ENCODE measurements at regions not wholly inside any gene's neighbourhood (a gene's known extent, or its start where the extent isn't known, plus 50 kb on each side); places are given as distances from the start of the nearest gene placed in this dataset.

GRCh38 chr11:134466610-134467567, 54.8 kb upstream of the B3GAT1 start:
- no peak for ATAC-seq (ENCODE audit: low read depth)
- no peak overlapping the region for H3K27ac Mint-ChIP-seq
- POLR2A ChIA-PET = no interaction called here

DNA sequence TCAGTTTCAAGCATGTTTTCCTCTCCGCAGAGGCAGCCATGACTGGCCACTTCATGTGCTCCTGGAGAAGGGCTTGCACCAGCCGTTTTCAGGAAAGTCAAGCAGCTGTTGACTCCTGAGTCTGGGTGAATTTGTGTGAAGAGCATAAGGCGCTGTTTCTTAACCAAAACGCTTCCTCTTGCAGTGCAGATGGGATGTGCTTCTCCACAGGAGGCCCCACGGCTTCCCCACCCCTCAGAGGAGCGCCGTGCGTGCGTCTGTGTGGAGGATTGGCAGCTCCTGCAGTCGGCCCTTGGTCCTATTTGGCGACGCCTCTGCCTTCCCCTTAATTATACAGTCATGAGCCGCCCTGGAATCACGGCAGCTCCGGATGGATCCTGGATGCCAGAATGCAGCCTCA, 54.1 kb upstream of the B3GAT1 start:
- ATAC-seq (ENCODE audit: low read depth) (no peak), DNase-seq (no peak)
- no peak overlapping the region for H3K27ac Mint-ChIP-seq
- H3K4me3 Mint-ChIP-seq = no peak overlapping the region
- TF ChIP-seq, protein P1, sequence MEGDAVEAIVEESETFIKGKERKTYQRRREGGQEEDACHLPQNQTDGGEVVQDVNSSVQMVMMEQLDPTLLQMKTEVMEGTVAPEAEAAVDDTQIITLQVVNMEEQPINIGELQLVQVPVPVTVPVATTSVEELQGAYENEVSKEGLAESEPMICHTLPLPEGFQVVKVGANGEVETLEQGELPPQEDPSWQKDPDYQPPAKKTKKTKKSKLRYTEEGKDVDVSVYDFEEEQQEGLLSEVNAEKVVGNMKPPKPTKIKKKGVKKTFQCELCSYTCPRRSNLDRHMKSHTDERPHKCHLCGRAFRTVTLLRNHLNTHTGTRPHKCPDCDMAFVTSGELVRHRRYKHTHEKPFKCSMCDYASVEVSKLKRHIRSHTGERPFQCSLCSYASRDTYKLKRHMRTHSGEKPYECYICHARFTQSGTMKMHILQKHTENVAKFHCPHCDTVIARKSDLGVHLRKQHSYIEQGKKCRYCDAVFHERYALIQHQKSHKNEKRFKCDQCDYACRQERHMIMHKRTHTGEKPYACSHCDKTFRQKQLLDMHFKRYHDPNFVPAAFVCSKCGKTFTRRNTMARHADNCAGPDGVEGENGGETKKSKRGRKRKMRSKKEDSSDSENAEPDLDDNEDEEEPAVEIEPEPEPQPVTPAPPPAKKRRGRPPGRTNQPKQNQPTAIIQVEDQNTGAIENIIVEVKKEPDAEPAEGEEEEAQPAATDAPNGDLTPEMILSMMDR (IDR thresholded peaks at IDR 0.05) = no peak
- no peaks in the 10 kb centered on the region for H3K36me3 Mint-ChIP-seq (ENCODE audit: low read depth)
- ChIA-PET CTCF (no interaction called here), POLR2A (no interaction called here)
- H3K27me3 Mint-ChIP-seq = peaks cover 13% of the 10 kb centered on the region
- intact Hi-C loops (cut with micrococcal nuclease) = no loop called here
- no peaks in the 10 kb centered on the region for H3K9me3 Mint-ChIP-seq
- no peaks in the 10 kb centered on the region for H3K4me1 Mint-ChIP-seq

More at GRCh38 chr11:134466610-134467567, 54.8 kb upstream of the B3GAT1 start:
- TF ChIP-seq, protein P1 (IDR thresholded peaks at IDR 0.05) = no peak
- Mint-ChIP-seq H3K9me3 (no peaks in the 10 kb centered on the region), H3K36me3 (ENCODE audit: low read depth) (no peaks in the 10 kb centered on the region), H3K4me3 (no peak overlapping the region), H3K4me1 (no peaks in the 10 kb centered on the region), H3K27me3 (peaks cover 10% of the 10 kb centered on the region)
- intact Hi-C loops (cut with micrococcal nuclease) = no loop called here
- CTCF ChIA-PET = no interaction called here
- no peak for DNase-seq

- POLR2A ChIA-PET = no interaction called here
- Mint-ChIP-seq H3K4me1 (no peaks in the 10 kb centered on the region), H3K36me3 (ENCODE audit: low read depth) (no peaks in the 10 kb centered on the region), H3K27ac (no peak overlapping the region), H3K27me3 (peaks cover 13% of the 10 kb centered on the region), H3K4me3 (no peak overlapping the region), H3K9me3 (no peaks in the 10 kb centered on the region)
- CTCF ChIA-PET = no interaction called here
- DNase-seq (no peak), ATAC-seq (ENCODE audit: low read depth) (no peak)
- intact Hi-C loops (cut with micrococcal nuclease) = no loop called here
- TF ChIP-seq, protein P1 (IDR thresholded peaks at IDR 0.05) = no peak
These were observed 53.1 kb upstream of the B3GAT1 start for GRCh38 chr11:134464981-134465730.

DNA sequence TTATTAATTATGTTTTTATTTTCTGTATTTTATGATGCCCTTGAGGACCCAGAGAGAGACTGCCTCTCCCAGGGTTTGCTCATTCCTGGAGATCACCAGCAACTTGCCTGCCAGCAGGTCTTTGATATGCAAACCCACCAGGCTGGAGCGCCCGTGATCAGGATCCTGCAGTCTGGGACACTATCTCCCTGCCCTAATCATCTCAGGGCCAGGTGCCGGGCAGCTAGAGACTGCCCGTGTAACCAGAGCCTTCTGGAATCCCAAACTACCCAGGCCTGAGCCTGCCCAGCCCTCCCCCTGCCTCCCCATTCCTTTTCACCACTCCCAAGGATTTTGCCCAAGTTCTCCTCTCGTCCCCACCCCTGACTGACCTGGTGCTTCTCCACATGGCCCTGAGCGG, 52.2 kb upstream of the B3GAT1 start:
- CTCF ChIA-PET = no interaction called here
- Mint-ChIP-seq H3K9me3 (no peaks in the 10 kb centered on the region), H3K4me3 (no peak overlapping the region), H3K4me1 (no peaks in the 10 kb centered on the region), H3K36me3 (ENCODE audit: low read depth) (no peaks in the 10 kb centered on the region), H3K27me3 (peaks cover 11% of the 10 kb centered on the region), H3K27ac (no peak overlapping the region)
- DNase-seq = no peak
- no peak for ATAC-seq (ENCODE audit: low read depth)
- intact Hi-C loops (cut with micrococcal nuclease) = no loop called here
- POLR2A ChIA-PET = no interaction called here
- TF ChIP-seq, protein P1 (IDR thresholded peaks at IDR 0.05) = no peak

GRCh38 chr11:134463716-134464115, 51.7 kb upstream of the B3GAT1 start:
- H3K9me3 Mint-ChIP-seq = peaks cover 4% of the 10 kb centered on the region

More at GRCh38 chr11:134463716-134464115, 51.7 kb upstream of the B3GAT1 start:
- no peak for ATAC-seq (ENCODE audit: low read depth)
- Mint-ChIP-seq H3K27ac (no peak overlapping the region), H3K27me3 (peaks cover 11% of the 10 kb centered on the region), H3K36me3 (ENCODE audit: low read depth) (no peaks in the 10 kb centered on the region), H3K4me1 (no peaks in the 10 kb centered on the region), H3K4me3 (no peak overlapping the region)
- CTCF ChIA-PET = no interaction called here
- POLR2A ChIA-PET = no interaction called here
- intact Hi-C loops (cut with micrococcal nuclease) = no loop called here
- TF ChIP-seq, protein P1 (IDR thresholded peaks at IDR 0.05) = no peak
- no peak for DNase-seq
